NOMO-1 treated with dmso at 0.1 percent for 144 hours (cell line): ENCODE measurements at regions not wholly inside any gene's neighbourhood (a gene's known extent, or its start where the extent isn't known, plus 50 kb on each side); places are given as distances from the start of the nearest gene placed in this dataset.
"Not testable (repeated sequence)": the region's sequence is repeated elsewhere in the genome, so short reads cannot be mapped to it uniquely, and the experiment has no call there.

ENCODE experiments used
- DNase-seq: peaks from one replicate; lab custom pipeline; 2025; ENCODE audit not compliant: unreplicated experiment; lab: John Stamatoyannopoulos, UW

DNA sequence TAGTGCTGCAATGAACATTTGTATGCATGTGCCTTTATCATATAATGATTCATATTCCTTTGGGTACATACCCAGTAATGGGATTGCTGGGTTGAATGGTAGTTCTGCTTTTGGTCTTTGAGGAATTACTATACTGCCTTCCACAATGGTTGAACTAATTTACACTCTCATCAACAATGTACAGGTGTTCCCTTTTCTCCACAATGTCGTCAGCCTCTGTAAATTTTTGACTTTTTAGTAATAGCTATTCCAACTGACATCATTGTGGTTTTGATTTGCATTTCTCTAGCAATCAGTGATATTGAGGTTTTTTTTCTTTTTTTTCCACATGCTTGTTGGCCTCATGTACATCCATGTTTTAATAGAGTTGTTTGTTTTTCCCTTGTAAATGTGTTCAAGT is 2473.5 kb downstream of the PCDH9 start:
- no peak for DNase-seq

- no peak for DNase-seq
These were observed 2474.2 kb downstream of the PCDH9 start for GRCh38 chr13:64755961-64756360.

GRCh38 chr13:64753233-64754000 is 2476.7 kb downstream of the PCDH9 start:
- DNase-seq = no peak

DNA sequence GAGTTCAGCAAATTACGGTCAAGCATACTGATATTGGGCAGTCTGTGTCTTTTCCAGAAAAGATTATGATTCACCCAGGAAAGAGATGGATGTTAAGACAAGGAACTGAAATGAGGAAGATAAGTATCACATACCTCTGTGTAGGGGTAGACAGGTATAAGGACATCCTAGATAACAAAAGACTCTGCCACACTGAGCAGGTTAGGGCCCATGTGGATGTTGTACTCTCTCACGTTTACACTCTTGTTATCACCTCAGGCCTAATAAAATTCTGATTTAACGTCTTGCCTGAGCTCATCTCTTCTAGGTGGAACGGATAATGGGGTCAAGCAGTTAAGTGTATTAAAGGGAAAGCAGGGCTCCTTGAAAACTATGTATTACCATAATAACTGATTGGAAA is 2480.8 kb downstream of the PCDH9 start:
- DNase-seq = no peak

GRCh38 chr13:64746845-64747244 is 2483.3 kb downstream of the PCDH9 start:
- DNase-seq = no peak

DNA sequence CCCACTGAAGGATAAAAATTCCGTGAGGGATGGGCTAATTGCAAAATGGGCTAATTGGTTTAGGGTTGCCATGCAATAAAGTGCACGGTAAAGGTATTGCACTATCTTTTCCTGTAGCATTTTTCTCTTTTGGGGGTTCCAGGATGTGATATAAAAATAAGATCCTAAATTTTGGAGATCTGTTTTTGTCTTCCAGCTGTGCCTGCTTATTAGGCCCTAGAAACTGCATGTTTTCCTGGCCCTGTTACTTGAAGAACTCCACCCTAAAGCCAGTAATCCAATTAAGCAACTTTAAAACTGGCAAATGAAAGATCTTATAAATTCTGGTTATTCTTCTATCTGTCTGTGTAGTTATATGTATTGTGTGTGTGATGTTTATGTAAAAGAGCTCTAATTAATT is 2489.6 kb downstream of the PCDH9 start:
- DNase-seq = no peak

- no peak for DNase-seq
These were observed 2504.6 kb downstream of the PCDH9 start for GRCh38 chr13:64725492-64725891.

DNA sequence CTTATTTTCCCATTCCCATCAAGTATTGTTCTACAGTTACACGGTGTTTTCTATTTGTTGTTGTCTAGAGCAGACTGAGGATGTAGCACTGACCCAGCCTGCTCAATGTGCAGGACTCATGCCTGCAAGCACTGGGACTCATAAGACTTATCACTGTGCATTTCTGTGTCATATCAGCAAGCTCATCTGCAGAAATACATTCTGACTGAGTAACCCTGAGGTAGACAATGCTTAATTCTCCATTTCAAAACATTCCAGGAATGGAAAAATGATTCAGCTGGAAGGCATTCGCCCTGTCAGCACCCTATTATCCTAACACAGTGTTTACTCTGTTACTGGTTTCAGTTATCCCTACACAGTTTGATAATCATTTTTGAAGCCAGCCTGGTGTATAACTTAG is 2506.4 kb downstream of the PCDH9 start:
- DNase-seq = no peak

DNA sequence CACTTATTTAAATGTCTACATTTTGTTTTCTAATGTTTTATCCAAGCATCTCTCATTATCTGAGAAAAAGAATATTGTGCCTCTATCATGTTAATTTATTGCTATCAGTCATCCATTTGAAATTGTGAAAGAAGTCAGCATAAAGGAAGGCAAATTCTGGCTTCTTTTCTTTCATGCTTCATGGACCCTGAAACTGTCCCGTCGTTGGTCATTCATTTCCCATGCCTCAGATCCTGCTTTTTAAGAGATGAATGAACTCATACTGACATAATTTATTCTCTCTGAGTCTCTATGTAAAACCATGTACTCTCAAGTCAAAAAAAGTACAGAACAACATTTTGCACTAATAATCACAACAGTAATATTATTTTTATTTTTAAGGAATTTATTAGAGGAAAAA is 2512.0 kb downstream of the PCDH9 start:
- no peak for DNase-seq

DNA sequence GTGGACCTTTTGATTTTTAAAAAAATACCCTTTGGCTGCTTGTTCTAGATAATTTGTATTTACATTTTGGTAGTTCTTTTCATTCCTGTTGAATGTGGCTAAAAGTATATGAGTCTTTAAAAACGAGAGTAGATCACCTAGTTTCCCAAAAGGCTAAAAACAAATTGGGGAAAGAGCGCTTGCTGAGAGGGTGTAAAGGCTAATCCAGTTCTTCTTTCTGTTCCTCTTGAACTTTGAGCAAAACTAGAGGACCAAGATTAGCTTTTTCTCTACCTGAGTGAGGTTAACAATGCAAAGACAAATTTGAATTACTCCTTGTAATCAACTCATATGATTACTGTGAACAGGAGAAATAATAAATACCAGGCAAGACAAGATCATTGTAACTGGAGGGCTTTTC is 2513.2 kb downstream of the PCDH9 start:
- no peak for DNase-seq

- DNase-seq = no peak
These were observed 2521.1 kb downstream of the PCDH9 start for GRCh38 chr13:64709079-64709478.

DNA sequence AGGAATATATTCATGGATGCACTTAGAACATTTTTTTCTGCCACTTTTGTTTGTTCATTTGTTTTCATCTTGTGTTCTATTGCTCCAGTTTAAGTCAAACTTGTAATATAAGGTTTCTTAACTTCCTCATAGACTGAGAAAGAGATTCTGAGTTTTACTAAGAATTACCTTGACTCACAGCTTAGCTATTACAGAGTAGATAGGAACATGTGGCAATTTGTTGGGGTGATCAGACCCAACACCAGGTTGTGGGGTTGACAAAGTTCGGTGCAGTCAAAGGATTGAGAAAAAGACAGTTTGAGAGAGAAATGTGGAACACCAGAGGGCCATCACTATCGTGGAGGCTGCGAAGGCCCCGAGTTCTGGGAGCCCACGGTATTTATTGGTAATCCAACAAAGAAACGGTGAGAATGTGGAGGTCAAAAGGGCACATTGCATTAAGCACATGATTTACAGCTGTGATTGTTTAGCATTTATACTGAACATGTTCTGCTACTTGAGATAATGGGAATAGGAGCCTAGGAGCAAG is 2526.0 kb downstream of the PCDH9 start:
- DNase-seq = no peak

- no peak for DNase-seq
These were observed 2532.9 kb downstream of the PCDH9 start for GRCh38 chr13:64697226-64697625.

DNA sequence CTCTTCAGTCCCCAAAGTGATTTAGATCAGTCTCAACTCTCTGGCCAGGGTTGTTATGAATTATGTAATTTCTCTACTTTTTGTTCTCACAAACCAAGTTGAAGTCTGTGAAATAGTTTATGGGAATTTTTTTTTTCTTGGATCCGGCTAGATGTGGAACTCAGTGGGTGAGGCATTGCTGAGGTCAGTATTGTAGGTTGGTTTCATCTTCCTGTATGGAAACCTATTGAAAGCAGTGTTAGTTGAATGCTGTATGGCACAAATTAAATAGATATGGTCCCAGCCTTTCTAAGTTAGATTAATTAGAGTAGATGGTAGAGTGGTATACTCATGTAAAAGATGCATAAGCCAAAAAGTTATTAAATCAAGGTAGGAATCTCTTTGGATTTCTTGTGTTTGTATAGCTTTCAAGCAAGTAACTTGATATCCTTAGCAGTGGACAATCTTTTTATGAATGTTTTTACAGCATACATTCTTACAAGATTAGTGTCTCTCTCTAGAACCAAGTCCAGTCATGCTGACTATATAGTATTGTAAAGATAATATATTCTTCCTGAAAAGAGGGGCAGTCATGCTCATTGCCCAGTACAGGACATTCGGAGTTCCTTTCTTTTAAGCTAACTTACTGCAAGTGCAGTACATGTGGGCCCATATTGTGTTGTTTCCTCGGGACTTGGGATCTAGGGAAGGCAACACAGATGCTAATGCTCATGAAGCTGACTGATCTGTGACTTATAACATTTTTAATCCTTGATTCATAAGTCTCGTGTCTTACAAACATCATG is 2541.1 kb downstream of the PCDH9 start:
- no peak for DNase-seq

GRCh38 chr13:64686536-64686935 is 2543.6 kb downstream of the PCDH9 start:
- not testable (repeated sequence) for DNase-seq

DNA sequence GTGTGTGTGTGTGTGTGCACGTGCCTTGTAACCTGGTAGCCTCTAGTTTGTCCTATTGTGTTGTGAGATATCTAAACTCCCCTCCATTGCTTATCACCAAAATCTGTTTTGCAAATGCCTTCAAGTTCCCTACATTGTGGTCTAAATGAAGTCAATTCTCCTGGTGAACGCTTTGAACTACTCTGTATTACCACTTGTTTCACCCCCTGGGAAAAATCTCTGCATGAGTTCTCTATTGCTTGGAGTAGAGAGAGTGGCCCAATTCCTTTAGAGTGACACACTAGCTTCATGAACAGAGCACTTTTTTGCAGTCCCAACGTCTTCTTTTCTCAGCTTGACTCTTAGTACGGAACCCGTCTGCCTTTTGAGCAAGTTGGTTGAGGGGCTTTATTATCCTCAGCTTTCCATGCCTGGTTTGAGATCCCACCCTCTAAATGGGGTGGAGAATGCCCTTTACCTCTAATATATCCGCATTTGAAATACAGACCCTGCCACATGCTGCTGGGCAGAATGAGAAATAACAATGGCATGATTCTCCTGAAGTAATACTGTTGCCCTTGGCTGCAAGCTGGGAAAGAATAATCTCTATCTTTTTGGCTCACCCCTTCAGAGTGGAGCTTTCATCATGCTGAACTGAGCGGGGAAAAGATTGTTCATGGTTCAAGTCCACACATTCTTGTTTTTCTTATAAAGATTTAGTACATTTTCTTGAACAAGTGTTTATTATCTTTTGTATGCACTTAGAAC is 2545.3 kb downstream of the PCDH9 start:
- DNase-seq = no peak

- DNase-seq = no peak
These were observed 2546.0 kb downstream of the PCDH9 start for GRCh38 chr13:64684108-64684507.

GRCh38 chr13:64680739-64681138 is 2549.4 kb downstream of the PCDH9 start:
- DNase-seq = no peak

DNA sequence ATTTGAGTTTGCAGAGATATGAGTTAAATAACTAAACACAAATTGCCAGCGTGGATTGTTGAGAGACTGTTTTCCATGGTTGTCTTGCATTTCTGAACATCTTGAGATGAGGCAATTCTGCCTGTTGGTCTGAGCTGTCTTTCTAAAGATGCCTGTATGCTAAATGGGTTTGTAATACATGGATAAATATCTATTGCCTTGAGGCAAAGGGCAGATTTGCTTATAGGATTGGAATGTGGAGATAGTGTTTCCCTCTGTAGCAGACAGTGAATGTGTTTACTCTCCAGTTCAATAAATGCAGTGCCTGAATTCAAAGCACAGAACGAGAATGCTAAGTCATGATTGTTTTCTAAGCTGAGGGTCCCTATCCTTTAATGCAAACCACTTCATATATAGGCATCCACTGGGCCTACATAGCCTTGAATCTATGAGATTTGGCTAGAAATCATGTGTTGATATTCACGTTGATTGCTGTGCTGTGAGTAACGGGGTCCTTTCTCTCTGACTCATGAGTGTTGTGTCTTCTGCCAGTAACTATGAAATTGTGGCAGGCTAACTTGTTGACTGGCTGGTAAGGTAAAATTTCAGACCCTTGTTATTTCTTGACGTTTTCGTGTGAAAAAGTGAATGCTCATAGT is 2554.8 kb downstream of the PCDH9 start:
- no peak for DNase-seq

- DNase-seq = no peak
These were observed 2556.0 kb downstream of the PCDH9 start for GRCh38 chr13:64674126-64674525.

GRCh38 chr13:64672751-64673150 is 2557.4 kb downstream of the PCDH9 start:
- no peak for DNase-seq
